ENCODE measurements at regions not wholly inside any gene's neighbourhood (a gene's known extent, or its start where the extent isn't known, plus 50 kb on each side); places are given as distances from the start of the nearest gene placed in this dataset.

GRCh38 chr15:88981244-88982215, 68.4 kb upstream of the MFGE8 start:
- DNase-seq (ENCODE audit: low read depth) = no peak
- TF ChIP-seq CTCF (IDR thresholded peaks at IDR 0.05; ENCODE audit: insufficient read depth, low read depth, low read length, missing control alignments) = no peak
- no peak overlapping the region for H3K4me3 ChIP-seq (ENCODE audit: low read length)

- no peak overlapping the region for H3K4me3 ChIP-seq (ENCODE audit: low read length)
- TF ChIP-seq CTCF (IDR thresholded peaks at IDR 0.05; ENCODE audit: insufficient read depth, low read depth, low read length, missing control alignments) = no peak
- no peak for DNase-seq (ENCODE audit: low read depth)
Observed at GRCh38 chr15:88982304-88982945, 69.2 kb upstream of the MFGE8 start.

GRCh38 chr15:88982946-88983342, 69.8 kb upstream of the MFGE8 start:
- H3K4me3 ChIP-seq (ENCODE audit: low read length) = no peak overlapping the region
- TF ChIP-seq CTCF (IDR thresholded peaks at IDR 0.05; ENCODE audit: insufficient read depth, low read depth, low read length, missing control alignments) = no peak
- DNase-seq (ENCODE audit: low read depth) = no peak

- no peak for TF ChIP-seq CTCF (IDR thresholded peaks at IDR 0.05; ENCODE audit: insufficient read depth, low read depth, low read length, missing control alignments)
- H3K4me3 ChIP-seq (ENCODE audit: low read length) = no peak overlapping the region
- no peak for DNase-seq (ENCODE audit: low read depth)
Observed at GRCh38 chr15:88983861-88984429, 70.8 kb upstream of the MFGE8 start.

- TF ChIP-seq CTCF (IDR thresholded peaks at IDR 0.05; ENCODE audit: insufficient read depth, low read depth, low read length, missing control alignments) = no peak
- DNase-seq (ENCODE audit: low read depth) = no peak
- no peak overlapping the region for H3K4me3 ChIP-seq (ENCODE audit: low read length)
Observed at GRCh38 chr15:88985547-88986393, 72.6 kb upstream of the MFGE8 start.

GRCh38 chr15:88986949-88987590, 73.9 kb upstream of the MFGE8 start:
- no peak for TF ChIP-seq CTCF (IDR thresholded peaks at IDR 0.05; ENCODE audit: insufficient read depth, low read depth, low read length, missing control alignments)
- no peak overlapping the region for H3K4me3 ChIP-seq (ENCODE audit: low read length)
- DNase-seq (ENCODE audit: low read depth) = no peak

All from epithelial cell of esophagus (primary cell).